GM13976 (cell line): ENCODE measurements at regions not wholly inside any gene's neighbourhood (a gene's known extent, or its start where the extent isn't known, plus 50 kb on each side); places are given as distances from the start of the nearest gene placed in this dataset.

Experiments
- DNase-seq: peaks from one replicate; pipeline ENCODE4 v3.0.0; 2012; ENCODE audit warnings: low spot score
- in situ Hi-C: fragments of 300-500 bp; cut with MboI; formaldehyde crosslinking; loops from one replicate; pipeline ENCODE4 v1.12.0; 2022; ENCODE audit warnings: low sequenced_read_pairs, mixed read lengths, inconsistent platforms; ENCODE audit not compliant: unreplicated experiment
- TF ChIP-seq, protein P1 (sequence below): IDR thresholded peaks from 2 replicates; pipeline ENCODE4 v1.5.1; 2012; ENCODE audit warnings: borderline replicate concordance, mild to moderate bottlenecking; ENCODE audit not compliant: insufficient read depth; ENCODE audit errors: extremely low read depth, missing control alignments, control extremely low read depth

DNA sequence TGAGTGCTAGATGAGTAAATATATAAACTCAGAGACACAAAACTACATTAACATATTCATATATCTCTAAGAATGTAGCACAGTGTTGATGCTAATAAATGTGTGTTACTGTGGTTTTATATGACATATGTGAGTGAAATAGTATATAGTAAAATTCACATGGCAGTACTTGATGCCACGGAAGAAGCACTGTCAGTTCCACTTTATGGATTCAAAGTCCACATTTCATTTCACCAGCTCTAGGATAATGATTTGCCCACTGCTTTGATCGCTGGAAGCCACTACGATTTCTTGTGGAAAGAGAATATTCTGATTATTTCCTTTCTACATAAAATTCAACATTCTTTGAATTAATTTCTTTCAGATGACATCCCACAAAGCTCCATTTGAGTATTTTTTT lies 181.2 kb downstream of the GBA3 start:
- in situ Hi-C loops = no loop called here
- TF ChIP-seq, protein P1, sequence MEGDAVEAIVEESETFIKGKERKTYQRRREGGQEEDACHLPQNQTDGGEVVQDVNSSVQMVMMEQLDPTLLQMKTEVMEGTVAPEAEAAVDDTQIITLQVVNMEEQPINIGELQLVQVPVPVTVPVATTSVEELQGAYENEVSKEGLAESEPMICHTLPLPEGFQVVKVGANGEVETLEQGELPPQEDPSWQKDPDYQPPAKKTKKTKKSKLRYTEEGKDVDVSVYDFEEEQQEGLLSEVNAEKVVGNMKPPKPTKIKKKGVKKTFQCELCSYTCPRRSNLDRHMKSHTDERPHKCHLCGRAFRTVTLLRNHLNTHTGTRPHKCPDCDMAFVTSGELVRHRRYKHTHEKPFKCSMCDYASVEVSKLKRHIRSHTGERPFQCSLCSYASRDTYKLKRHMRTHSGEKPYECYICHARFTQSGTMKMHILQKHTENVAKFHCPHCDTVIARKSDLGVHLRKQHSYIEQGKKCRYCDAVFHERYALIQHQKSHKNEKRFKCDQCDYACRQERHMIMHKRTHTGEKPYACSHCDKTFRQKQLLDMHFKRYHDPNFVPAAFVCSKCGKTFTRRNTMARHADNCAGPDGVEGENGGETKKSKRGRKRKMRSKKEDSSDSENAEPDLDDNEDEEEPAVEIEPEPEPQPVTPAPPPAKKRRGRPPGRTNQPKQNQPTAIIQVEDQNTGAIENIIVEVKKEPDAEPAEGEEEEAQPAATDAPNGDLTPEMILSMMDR = no peak
- no peak for DNase-seq

DNA sequence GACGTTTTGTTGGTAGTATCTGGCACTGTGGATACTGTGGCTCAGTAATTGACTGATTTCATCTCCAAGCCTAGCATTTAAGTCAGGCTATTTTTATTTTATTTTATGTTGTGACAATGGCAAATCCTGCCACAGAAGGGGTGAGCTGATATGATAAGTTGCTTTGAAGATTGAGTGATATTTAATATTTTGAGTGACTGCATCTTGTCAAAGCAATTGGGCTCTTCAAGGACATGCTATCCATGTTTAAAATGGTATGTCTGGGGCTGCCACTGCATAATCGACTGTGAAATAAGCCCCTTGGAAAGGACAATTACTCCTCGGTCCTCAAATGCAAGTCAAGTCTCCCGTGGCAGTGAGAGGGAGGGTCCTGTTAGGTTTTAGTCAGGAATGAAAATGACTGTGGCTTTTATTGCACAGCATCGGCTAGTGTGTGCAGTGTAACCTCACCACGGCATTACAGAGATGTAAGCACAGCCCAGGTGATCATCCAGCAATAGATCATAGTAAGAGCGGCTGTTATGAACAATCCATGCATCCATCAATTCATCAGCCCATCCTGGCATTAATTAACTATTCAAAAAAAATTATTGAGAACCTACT lies 178.2 kb downstream of the GBA3 start:
- no peak for DNase-seq
- TF ChIP-seq, protein P1 = no peak
- in situ Hi-C loops = no loop called here

DNA sequence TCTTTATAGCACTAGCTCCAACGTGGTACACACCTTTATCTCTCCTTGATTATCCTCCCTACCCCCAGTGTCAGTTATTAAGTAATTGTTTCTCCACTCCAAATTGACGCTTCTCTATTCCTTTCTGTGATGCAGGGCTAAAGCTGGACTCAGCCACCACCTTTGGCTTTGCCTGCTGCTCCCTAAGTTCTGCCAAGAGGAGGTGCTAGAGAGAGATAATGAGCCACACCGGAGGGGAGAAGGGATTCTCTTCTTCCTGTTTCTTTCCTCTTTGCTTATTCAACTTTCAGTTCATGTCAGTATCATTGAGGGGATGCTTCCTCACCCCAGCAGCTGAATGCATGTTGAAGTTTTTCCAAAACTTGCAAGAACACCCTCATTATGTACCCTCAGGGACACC lies 176.5 kb downstream of the GBA3 start:
- no peak for DNase-seq
- in situ Hi-C loops = no loop called here
- TF ChIP-seq, protein P1 = no peak
